MCF 10A (cell line): ENCODE measurements at regions not wholly inside any gene's neighbourhood (a gene's known extent, or its start where the extent isn't known, plus 50 kb on each side); places are given as distances from the start of the nearest gene placed in this dataset.

Experiments
- BruUV-seq: library from RNA; stranded (reverse); fragments of 400-500 nt; replicated peaks from 2 replicates; lab custom pipeline; 2021; lab: Mats Ljungman, UMichigan
- CTCF ChIA-PET: fragments of 300-600 bp; sonication (Branson Sonifier 250); formaldehyde crosslinking; extraction: SDS; loops from one replicate; lab custom pipeline; 2021; ENCODE audit warnings: antibody characterized with exemption, inconsistent platforms; lab: Yijun Ruan, JAX
- POLR2A ChIA-PET: fragments of 300-600, 350-650 bp; sonication (Branson Sonifier 250); formaldehyde crosslinking; extraction: SDS; loops from one replicate; lab custom pipeline; 2020; ENCODE audit warnings: antibody characterized with exemption, inconsistent platforms; lab: Yijun Ruan, JAX
- DNase-seq: peaks from one replicate; pipeline ENCODE4 v3.0.0-alpha.2; 2018; ENCODE audit not compliant: unreplicated experiment
- H3K27ac Mint-ChIP-seq: one replicate; pipeline ENCODE4 v1.8.0; 2022; ENCODE audit warnings: mild to moderate bottlenecking, low read depth, mixed read lengths; ENCODE audit not compliant: unreplicated experiment
- H3K27me3 Mint-ChIP-seq: one replicate; pipeline ENCODE4 v1.8.0; 2022; ENCODE audit warnings: mixed read lengths; ENCODE audit not compliant: insufficient read depth, unreplicated experiment
- H3K36me3 Mint-ChIP-seq: one replicate; pipeline ENCODE4 v1.8.0; 2022; ENCODE audit warnings: mild to moderate bottlenecking, moderate library complexity, mixed read lengths; ENCODE audit not compliant: insufficient read depth, unreplicated experiment
- H3K4me1 Mint-ChIP-seq: one replicate; pipeline ENCODE4 v1.8.0; 2022; ENCODE audit warnings: mixed read lengths; ENCODE audit not compliant: insufficient read depth, unreplicated experiment
- H3K4me3 Mint-ChIP-seq: one replicate; pipeline ENCODE4 v1.8.0; 2022; ENCODE audit warnings: mild to moderate bottlenecking, moderate library complexity, mixed read lengths; ENCODE audit not compliant: unreplicated experiment
- H3K9me3 Mint-ChIP-seq: one replicate; pipeline ENCODE4 v1.8.0; 2022; ENCODE audit warnings: mixed read lengths; ENCODE audit not compliant: unreplicated experiment
- CTCF ChIP-seq: fragments of 200-600 bp; IDR thresholded peaks from one replicate; pipeline ENCODE4 v1.8.0; 2022; ENCODE audit warnings: antibody characterized with exemption, mild to moderate bottlenecking; ENCODE audit not compliant: unreplicated experiment
- intact Hi-C: fragments of 100-400 bp; cut with micrococcal nuclease; formaldehyde crosslinking; loops from 2 replicates; pipeline ENCODE4 v1.14.1; 2022

DNA sequence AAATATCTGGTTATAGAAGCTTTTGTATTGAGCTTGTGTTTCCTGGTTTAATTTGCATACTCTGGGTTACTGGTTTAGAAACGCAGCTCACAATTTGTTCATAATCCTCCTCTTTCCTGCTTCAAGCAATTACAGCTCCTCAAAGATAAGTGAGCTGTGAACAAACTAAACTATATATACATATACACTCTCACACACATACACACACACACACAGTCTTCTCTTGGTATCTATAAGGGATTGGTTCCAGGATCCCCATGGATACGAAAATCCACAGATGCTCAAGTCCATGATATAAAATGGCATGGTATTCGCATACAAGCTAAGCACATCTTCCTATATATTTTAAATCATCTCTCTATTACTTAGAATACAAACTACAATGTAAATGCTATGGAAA lies 510.9 kb upstream of the CDH18 start:
- CTCF ChIA-PET = no interaction called here
- H3K36me3 Mint-ChIP-seq = no peaks in the 10 kb centered on the region
- no peaks in the 10 kb centered on the region for H3K27me3 Mint-ChIP-seq
- DNase-seq = no peak
- no peaks in the 10 kb centered on the region for H3K9me3 Mint-ChIP-seq
- no peak for TF ChIP-seq CTCF
- POLR2A ChIA-PET = no interaction called here
- H3K4me1 Mint-ChIP-seq = no peaks in the 10 kb centered on the region
- intact Hi-C loops = no loop called here
- no TSS peak for BruUV-seq
- H3K27ac Mint-ChIP-seq = no peak overlapping the region
- H3K4me3 Mint-ChIP-seq = no peak overlapping the region

DNA sequence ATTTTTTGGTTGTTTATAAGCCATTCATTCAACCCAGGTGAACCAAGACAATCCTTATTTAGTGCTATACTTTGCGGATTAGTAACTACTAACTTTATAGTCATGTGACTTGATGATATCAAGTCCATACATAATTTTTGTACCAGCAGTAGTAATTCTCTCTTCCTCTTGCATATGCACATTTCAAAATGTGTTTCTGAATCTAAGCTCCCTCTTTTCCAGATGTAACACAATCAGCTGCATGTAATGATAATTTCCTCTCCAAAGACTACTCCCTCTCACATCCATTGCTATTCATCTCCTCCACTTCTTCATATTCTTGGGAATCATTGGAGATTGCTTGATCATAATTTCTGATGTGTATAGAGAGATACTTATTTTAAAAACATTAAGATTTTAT lies 510.1 kb upstream of the CDH18 start:
- no peak for TF ChIP-seq CTCF
- intact Hi-C loops = no loop called here
- ChIA-PET CTCF (no interaction called here), POLR2A (no interaction called here)
- H3K27ac Mint-ChIP-seq = no peak overlapping the region
- no TSS peak for BruUV-seq
- no peak overlapping the region for H3K4me3 Mint-ChIP-seq
- no peaks in the 10 kb centered on the region for H3K27me3 Mint-ChIP-seq
- no peak for DNase-seq
- no peaks in the 10 kb centered on the region for H3K9me3 Mint-ChIP-seq
- no peaks in the 10 kb centered on the region for H3K36me3 Mint-ChIP-seq
- H3K4me1 Mint-ChIP-seq = no peaks in the 10 kb centered on the region

DNA sequence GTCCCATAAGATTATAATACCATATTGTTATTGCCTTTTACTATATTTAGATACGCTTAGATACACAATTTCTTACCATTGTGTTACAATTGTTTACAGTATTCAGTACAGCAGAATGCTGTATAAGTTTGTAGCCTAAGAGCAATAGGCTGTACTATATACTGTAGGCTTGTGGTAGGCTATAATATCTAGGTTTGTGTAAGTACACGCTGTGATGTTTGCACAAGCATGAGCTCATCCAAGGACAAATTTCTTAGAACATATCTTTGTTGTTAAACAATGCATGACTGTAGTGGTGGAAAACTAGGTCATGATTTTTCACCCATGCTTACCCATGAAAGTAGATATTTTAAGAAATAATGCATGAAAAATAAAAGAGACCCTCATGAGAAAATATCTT lies 509.4 kb upstream of the CDH18 start:
- Mint-ChIP-seq H3K27me3 (no peaks in the 10 kb centered on the region), H3K4me1 (no peaks in the 10 kb centered on the region), H3K9me3 (no peaks in the 10 kb centered on the region), H3K27ac (no peak overlapping the region), H3K36me3 (no peaks in the 10 kb centered on the region), H3K4me3 (no peak overlapping the region)
- ChIA-PET POLR2A (no interaction called here), CTCF (interaction anchor here (0.6 kb wide), 1 partner anchor 844 kb away, joined by 3 read pairs; no protein-coding TSS in a partner anchor)
- no peak for TF ChIP-seq CTCF
- intact Hi-C loops = no loop called here
- BruUV-seq = no TSS peak
- no peak for DNase-seq

DNA sequence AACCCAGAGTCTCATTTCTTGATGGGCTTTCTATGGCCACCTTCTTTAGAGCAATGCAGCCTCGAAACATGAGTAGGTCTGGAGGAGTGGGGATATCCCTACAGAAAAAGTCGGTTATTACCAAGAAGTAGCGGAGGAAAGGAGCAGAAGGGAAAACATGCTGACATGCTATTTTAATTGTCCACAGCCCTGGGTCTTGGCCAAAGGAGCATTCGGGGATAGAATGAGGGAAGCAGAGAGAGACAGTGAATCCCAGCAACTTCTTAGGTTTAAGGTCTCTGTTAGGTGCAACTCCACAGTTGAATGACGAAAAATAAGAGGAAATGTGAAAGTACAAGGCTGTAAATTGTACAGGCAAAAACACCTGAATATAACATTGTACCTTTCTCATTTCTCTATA lies 506.7 kb upstream of the CDH18 start:
- BruUV-seq = no TSS peak
- intact Hi-C loops = no loop called here
- ChIA-PET CTCF (no interaction called here), POLR2A (no interaction called here)
- Mint-ChIP-seq H3K4me1 (no peaks in the 10 kb centered on the region), H3K36me3 (no peaks in the 10 kb centered on the region), H3K9me3 (no peaks in the 10 kb centered on the region), H3K27ac (no peak overlapping the region), H3K4me3 (no peak overlapping the region), H3K27me3 (no peaks in the 10 kb centered on the region)
- DNase-seq = no peak
- no peak for TF ChIP-seq CTCF
